Jurkat, Clone E6-1 (cell line): ENCODE measurements at regions not wholly inside any gene's neighbourhood (a gene's known extent, or its start where the extent isn't known, plus 50 kb on each side); places are given as distances from the start of the nearest gene placed in this dataset.
"Not testable (repeated sequence)": the region's sequence is repeated elsewhere in the genome, so short reads cannot be mapped to it uniquely, and the experiment has no call there.

ENCODE experiments used
- DNase-seq: peaks from one replicate; pipeline ENCODE4 v3.0.0-alpha.2; 2011; ENCODE audit warnings: low read depth, low spot score
- H3K4me3 ChIP-seq: 2 replicates; pipeline ENCODE4 v1.5.1; 2011; ENCODE audit warnings: mild to moderate bottlenecking, low read length, control low read depth, moderate library complexity

DNA sequence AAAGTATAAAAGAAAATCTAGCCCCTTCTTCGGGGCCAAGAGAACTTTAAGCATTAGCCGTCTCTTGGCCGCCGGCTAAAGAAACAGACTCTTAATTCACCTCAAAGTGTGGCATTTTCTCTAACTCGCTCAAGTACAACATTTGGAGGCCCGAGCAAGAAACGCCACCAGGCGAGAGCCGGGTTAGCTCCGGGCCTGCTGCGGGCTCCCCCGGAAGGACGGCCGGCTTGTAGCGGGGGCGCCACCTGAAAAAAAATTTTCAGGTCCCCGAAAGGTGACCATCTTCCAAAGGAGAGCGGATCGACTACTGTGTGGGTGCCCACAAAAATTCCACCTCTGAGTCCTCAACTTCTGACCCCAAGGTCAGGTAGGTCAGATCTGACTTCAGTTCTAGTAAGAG, 156.0 kb downstream of the DEFB131A start:
- DNase-seq, result no peak
- no peak overlapping the region for H3K4me3 ChIP-seq

GRCh38 chr4:9602389-9602914, 158.2 kb downstream of the DEFB131A start:
- DNase-seq, result peak; percentile 53
- peak overlapping the region; percentile 66 for H3K4me3 ChIP-seq

- peak overlapping the region; percentile 66 for H3K4me3 ChIP-seq
- DNase-seq, result peak; percentile 96
Measured at GRCh38 chr4:9604031-9604892, 160.0 kb downstream of the DEFB131A start.

DNA sequence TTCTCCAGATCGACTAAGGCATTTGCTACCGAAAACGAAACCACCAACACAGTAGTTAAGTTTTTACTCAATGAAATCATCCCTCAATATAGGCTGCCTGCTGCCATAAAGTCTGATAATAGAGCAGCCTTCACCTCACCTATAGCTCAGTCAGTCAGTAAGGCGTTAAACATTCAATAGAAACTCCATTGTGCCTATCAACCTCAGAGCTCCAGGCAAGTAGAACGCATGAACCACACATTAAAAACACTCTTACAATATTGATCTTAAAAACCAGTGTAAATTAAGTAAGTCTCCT, 160.6 kb downstream of the DEFB131A start:
- not testable (repeated sequence) for DNase-seq

GRCh38 chr4:9608300-9608699, 164.1 kb downstream of the DEFB131A start:
- peak; percentile 95 for DNase-seq
- no peak overlapping the region; the same call in none of the 2 replicates for H3K4me3 ChIP-seq

More for the DNA sequence above, 160.6 kb downstream of the DEFB131A start:
- H3K4me3 ChIP-seq, result peak overlapping the region; percentile 66

GRCh38 chr4:9610321-9610720, 166.1 kb downstream of the DEFB131A start:
- H3K4me3 ChIP-seq, DNase-seq: not testable (repeated sequence)

GRCh38 chr4:9611101-9611500, 166.9 kb downstream of the DEFB131A start:
- H3K4me3 ChIP-seq, result no peak overlapping the region

DNA sequence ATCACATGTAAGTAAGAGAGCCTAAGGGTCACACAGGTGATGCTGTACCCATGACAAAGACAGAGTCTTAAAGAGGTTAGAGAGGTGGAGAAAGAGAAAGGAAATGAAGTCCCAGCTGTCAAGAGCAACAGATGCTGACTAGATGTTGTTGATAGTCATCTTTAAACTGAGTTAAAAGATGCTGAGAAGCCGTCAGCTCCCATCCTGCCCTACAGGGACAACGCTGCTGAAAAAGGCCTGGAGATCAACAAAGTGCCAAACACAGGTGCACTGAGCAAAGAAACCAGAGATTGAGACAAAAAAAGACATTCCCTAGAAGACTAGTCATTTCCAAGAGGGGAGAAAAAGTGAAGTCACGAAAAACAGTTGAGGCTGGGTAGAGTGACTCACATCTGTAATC, 145.0 kb upstream of the DRD5 start:
- peak; percentile 31 for DNase-seq
- H3K4me3 ChIP-seq, result not testable (repeated sequence)

More at GRCh38 chr4:9611101-9611500, 166.9 kb downstream of the DEFB131A start:
- no peak for DNase-seq

DNA sequence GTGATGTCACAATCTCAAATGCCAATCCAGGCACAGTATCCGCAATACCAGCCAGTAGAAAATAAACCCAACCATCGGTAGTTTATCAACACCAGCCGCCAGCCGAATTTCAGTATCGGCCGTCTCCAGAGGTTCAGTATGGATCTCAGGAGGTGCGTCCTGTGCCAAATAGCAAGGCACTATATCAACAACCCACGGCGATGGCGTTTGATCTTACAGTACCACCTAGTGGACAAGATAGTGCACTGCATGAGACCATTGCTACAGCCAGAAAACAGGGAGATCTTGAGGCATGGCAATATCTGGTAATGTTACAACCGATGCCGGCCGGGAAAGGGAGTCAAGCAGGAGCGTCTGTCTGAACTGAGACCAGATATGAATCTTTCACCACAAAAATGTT, 121.8 kb upstream of the DRD5 start:
- peak; percentile 4 for DNase-seq
- H3K4me3 ChIP-seq, result not testable (repeated sequence)

DNA sequence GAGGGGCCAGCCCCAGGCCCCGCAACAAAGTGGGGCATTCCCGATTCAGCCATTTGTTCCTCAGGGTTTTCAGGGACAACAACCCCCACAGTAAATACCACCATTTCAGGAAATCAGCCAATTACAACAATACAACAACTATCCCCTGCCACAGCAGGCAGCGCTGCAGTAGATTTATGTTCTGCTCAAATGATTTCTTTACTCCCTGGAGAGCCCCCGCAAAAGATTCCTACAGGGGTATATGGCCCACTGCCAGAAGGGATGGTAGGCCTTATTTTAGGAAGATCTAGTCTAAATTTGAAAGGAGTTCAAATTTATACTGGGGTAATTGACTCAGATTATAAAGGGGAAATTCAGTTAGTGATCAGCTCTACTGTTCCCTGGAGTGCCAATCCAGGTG, 120.5 kb upstream of the DRD5 start:
- not testable (repeated sequence) for DNase-seq

DNA sequence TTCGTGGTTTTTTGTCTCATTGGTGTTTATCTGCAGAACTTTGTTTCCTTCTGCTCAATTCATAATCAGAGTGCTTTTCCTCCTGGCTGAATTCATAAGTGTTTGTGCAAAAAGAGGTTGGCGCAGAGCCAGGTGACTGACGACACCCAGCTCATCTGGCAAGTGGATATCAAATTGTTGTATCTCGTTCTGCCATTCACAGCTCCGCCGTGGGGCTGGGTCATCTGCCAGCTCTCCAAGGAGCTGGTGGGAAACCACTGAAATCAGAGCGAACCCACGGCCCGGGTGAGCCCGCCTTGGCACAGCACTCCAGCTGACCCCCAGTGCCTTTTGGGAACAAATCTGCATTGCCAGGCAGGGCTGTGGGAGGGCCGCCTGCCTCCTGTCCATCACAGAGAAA, 110.7 kb upstream of the DRD5 start:
- H3K4me3 ChIP-seq, result not testable (repeated sequence)
- peak; percentile 17 for DNase-seq

More for the DNA sequence above, 120.5 kb upstream of the DRD5 start:
- H3K4me3 ChIP-seq, result not testable (repeated sequence)

- not testable (repeated sequence) for H3K4me3 ChIP-seq, DNase-seq
Measured at GRCh38 chr4:9677357-9677756, 104.1 kb upstream of the DRD5 start.

- H3K4me3 ChIP-seq, result no peak overlapping the region
- no peak for DNase-seq
Measured at GRCh38 chr4:9679704-9680478, 101.5 kb upstream of the DRD5 start.

DNA sequence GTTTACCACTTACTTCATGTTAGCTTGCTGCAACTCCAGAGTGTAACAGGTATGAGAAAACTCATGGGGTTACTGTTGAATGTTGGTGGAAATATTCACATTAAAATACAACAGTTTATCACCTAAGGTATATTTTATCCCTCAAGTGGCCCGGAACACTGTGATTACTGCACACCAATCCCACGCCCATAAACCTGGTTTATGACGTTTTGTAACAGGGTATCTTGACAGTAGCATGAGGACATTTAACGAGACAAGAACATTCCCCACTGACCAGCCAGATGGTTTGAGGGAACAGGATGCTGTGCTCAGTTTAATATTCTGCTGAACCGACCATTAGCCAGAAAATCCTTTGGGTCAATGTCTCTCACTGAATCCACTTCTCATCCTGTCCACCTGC, 98.3 kb upstream of the DRD5 start:
- DNase-seq, H3K4me3 ChIP-seq: not testable (repeated sequence)

DNA sequence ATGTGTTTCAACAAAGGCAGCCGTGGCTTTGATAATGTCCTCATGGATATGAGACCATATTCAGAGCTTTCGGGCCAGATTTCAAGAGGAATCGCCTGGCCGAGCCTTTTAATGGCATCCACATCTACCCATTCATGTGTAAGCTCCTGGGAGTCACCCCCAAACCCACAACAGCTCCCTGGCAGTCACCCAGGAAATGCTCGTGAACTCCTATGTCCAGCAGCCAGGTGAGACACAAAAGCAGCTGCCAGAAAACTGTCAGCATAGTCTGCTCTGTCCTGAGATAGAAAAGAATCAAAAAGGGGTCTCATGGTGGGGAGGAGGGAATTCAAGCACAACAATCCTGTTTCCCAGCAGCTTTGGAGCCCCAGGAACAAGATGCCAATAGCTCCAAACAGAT, 96.4 kb upstream of the DRD5 start:
- DNase-seq, H3K4me3 ChIP-seq: not testable (repeated sequence)

- no peak overlapping the region for H3K4me3 ChIP-seq
- no peak for DNase-seq
Measured at GRCh38 chr4:9685692-9686091, 95.7 kb upstream of the DRD5 start.

GRCh38 chr4:9690636-9691237, 90.7 kb upstream of the DRD5 start:
- H3K4me3 ChIP-seq, result peak overlapping the region; percentile 42
- DNase-seq, result not testable (repeated sequence)

GRCh38 chr4:9691238-9692065, 90.0 kb upstream of the DRD5 start:
- peak; percentile 64 for DNase-seq
- peak overlapping the region; percentile 42 for H3K4me3 ChIP-seq
